Activated T-cell treated with anti-CD3 and anti-CD28 coated beads for 24 hours (primary cell): ENCODE measurements at regions not wholly inside any gene's neighbourhood (a gene's known extent, or its start where the extent isn't known, plus 50 kb on each side); places are given as distances from the start of the nearest gene placed in this dataset.
"Not testable (repeated sequence)": the region's sequence is repeated elsewhere in the genome, so short reads cannot be mapped to it uniquely, and the experiment has no call there.

Source experiments
- DNase-seq: peaks from one replicate; pipeline ENCODE4 v3.0.0-alpha.2; 2020; ENCODE audit warnings: low read depth

DNA sequence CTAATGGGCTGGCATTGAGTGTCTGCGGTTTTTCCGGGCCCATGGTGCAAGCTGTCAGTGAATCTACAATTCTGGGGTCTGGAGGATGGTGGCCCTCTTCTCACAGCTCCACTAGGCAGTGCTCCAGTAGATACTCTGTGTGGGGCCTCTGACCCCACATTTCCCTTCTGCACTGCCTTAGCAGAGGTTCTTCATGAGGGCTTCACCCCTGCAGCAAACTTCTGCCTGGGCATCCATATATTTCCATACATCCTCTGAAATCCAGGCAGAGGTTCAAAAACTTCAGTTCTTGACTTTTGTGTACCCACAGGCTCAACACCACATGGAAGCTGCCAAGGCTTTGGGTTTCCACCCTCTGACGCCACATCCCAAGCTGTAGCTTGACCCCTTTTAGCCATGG is 846.2 kb downstream of the RNF144A start:
- not testable (repeated sequence) for DNase-seq

- no peak for DNase-seq
These were observed 848.0 kb downstream of the RNF144A start for GRCh38 chr2:7765236-7765635.

- DNase-seq = no peak
These were observed 849.0 kb downstream of the RNF144A start for GRCh38 chr2:7766088-7766722.

GRCh38 chr2:7766978-7767565 is 849.9 kb downstream of the RNF144A start:
- no peak for DNase-seq

DNA sequence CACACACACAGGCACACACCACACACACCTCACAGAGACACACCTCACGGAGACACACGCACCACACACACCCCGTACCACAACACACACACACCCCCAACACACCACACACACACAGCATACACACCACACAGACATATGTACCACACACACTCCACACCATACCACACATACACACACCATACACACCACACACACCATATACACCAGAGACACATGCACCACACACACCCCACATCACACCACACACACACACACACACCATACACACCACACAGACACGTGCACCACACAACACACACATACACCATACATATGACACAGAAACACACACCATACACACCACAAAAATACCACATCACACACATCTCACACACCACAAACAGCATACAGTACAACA is 850.7 kb downstream of the RNF144A start:
- no peak for DNase-seq

DNA sequence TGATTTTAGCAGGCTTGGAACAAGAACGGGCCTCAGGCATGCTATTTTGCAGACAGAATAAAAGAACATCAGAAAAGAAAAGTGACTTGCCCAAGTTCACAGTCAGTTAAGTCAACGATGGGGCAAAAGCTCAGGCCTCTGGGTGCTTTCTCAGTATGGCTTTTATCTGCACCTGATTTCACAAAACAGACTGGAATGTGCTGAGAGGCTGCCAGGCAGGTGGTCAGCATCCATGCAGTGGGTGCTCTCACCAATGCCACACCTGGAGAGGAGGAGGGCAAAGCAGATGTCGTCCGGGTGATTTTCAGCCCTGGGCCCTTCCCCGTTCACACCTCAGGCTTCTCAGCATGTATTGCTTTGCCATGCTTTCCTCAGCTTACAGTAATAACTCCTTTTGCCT is 854.6 kb downstream of the RNF144A start:
- DNase-seq = no peak

DNA sequence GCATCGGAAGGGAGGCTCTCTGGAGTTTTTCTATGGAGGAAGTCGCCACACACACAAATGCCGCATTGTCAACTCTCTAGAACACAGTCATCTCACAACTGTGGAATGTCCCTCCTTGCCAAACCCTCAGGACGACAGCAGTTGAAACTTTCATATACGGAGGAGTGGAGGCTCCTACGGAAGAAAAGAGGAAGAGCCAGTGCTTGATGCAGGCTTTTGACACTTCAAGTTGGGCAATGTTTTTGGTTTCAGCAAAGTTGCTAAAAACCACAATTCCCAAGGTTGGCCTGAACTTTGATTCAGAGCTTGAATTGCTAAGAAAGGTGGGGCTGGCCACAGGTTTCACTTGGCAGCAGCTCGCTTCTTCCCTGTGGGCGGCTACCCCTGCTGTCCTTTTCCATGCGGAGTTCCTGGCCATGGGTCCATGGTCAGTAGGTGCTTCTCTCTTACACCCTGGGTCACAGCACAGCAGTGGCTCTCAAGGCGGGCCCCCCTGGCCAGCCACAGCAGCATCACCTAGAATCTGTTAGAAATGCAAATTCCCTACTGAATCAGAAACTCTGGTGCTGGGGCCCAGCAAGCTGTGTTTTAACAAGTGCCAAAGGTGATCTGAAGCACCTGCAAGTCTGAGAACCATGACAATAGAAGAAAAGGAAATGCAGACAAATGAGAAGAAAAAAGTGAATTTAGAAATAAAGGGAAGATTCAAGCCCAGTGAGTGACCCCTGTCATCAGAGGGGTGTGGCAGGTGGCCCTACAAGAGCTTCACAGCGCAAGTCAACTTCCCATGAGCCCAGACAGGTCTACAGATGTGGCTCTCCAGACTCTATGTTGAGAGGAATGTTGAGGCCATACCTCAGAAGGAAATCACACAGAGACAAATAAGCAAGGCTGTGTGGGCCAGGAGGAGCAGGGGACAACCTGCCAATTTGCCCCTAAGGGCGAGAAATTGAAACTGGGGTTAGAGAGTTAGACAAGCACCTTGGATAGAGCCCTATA is 856.4 kb downstream of the RNF144A start:
- peak; percentile 18 for DNase-seq

DNA sequence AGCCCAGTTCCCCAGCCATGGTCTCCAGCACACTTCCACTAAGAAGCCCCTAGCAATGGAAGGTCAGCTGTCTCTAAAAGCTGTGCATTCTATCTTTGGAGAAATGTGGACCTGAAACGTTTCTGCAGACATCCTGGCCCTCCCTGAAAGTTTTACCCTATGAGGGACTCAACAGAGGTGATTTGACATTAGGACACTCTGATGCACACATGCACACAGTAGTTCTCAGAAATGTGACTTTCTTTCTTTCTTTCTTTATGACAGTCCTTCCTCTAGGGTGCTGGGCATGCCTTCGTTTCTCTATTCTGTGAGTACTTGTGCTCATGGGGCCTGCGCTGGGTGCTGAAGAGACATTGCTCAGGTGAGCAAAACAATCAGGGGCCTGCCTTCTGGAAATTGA is 857.3 kb downstream of the RNF144A start:
- no peak for DNase-seq

- no peak for DNase-seq
These were observed 860.5 kb downstream of the RNF144A start for GRCh38 chr2:7777668-7778067.

DNA sequence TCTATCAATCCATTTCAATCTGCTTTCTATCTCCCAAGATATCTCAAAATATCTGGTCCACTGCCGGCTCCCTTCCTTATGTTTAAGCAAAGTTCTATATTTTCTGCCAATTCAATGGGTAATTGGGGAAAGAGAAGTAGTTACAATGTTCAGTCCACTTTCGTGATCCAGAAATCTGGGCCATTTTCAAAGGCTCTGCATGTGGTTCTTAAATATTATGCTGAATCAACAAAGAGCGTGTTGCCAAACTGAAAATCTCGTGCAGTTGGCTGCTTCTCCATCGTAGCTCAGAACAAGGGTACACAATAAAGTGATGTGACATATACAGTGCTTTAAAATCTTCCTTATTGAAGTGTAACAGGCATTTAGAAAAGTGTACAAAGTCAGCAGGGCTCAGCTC is 863.1 kb downstream of the RNF144A start:
- no peak for DNase-seq

GRCh38 chr2:7785700-7786099 is 868.5 kb downstream of the RNF144A start:
- no peak for DNase-seq

GRCh38 chr2:7788736-7789135 is 871.5 kb downstream of the RNF144A start:
- DNase-seq = no peak

- DNase-seq = no peak
These were observed 874.9 kb downstream of the RNF144A start for GRCh38 chr2:7792031-7792651.

- DNase-seq = no peak
These were observed 878.8 kb downstream of the RNF144A start for GRCh38 chr2:7795778-7796563.

DNA sequence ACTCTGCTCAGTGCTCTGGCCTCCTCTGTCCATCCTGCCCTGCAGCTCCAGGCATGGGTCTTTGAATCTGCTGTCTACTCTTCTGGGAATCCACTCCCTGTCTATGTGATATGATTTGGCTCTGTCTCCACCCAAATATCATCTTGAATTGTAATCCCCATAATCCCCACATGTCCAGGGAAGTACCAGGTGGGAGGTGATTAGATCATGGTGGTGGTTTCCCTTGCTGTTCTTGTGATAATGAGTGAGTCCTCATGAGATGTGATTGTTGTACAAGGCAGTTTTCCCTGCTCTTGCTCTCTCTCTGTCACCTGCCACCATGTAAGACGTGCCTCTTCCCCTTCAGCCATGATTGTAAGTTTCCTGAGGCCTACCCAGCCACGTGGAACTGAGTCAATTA is 881.8 kb upstream of the ID2 start:
- no peak for DNase-seq

DNA sequence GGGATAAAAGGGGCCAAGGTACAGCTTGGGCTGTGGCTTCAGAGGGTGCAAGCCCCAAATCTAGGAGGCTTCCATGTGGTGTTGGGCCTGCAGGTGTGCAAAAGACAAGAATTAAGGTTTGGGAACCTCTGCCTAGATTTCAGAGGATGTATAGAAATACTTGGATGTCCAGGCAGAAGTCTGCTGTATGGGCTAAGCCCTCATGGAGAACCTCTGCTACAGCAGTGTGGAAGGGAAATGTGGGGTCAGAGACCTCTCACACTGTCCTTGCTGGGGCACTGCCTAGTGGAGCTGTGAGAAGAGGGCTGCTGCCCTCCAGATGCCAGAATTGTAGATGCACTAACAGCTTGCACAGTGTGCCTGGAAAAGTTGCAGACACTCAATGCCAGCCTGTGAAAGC is 880.6 kb upstream of the ID2 start:
- no peak for DNase-seq

GRCh38 chr2:7803515-7803914 is 878.3 kb upstream of the ID2 start:
- DNase-seq = no peak

GRCh38 chr2:7809640-7810039 is 872.2 kb upstream of the ID2 start:
- no peak for DNase-seq

DNA sequence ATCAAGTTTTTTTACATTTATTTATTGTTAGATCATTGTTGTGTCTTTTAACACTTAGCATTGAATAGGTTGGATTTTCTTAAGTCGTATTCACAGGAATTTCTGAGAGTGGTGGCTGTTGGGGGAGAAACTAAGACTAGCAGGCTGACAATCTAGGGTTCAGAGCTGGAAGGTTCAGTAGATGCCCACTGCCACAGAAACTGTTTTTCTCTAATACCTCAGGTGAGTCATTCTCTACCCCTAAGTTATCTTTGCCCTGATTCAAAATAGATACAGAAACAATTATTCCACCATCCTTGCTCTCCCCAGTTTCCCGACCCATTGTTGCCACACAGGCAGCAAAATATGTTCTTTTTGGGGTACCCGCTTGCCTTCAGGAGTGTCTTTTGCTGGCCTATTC is 870.8 kb upstream of the ID2 start:
- no peak for DNase-seq

- no peak for DNase-seq
These were observed 869.4 kb upstream of the ID2 start for GRCh38 chr2:7812231-7812995.
